ENCODE measurements at regions not wholly inside any gene's neighbourhood (a gene's known extent, or its start where the extent isn't known, plus 50 kb on each side); places are given as distances from the start of the nearest gene placed in this dataset.

DNA sequence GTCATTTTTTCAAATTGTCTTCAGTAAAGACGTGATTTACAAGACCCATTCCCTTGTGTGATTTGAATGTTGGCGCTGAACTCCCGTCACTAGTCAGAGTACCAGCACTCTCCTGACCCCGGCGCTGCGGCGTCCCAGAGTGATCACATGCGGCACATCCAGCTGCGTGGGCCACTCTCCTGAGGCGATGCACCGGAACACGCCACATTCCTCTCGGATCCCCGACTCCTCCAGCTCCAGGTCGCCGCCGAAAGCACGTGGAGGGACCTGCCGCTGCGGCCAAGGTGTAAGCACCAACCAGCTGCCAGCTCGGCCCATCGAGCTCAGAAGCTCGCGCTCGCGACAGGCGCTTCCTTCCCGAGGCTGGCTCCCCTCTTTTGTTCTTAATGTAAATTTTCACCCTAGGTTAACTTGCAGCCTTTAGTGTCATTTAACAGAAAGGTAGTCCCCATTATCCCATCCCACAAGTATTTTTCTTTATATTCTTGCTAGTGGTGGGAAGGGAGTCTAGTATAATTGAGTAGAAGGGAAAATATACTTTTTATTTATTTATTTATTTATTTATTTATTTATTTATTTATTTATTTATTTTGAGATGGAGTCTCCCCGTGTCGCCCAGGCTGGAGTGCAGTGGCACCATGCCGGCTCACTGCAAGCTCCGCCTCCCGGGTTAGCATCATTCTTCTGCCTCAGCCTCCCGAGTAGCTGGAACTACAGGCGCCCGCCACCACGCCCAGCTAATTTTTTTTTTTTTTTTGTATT, 61.7 kb upstream of the VGLL3 start:
- peaks cover 0 to 7% (median 2%) of the 10 kb centered on the region in 9 donors for H3K9me3 Mint-ChIP-seq
- peaks cover 0 to 5% (median 0%) of the 10 kb centered on the region in 5 donors for H3K27me3 Mint-ChIP-seq
- DNase-seq (no peak), ATAC-seq (no peak)
- H3K4me1 Mint-ChIP-seq, result no peaks in the 10 kb centered on the region
- no peak overlapping the region for H3K27ac Mint-ChIP-seq
- no peaks in the 10 kb centered on the region for H3K36me3 Mint-ChIP-seq
- no peak overlapping the region for H3K4me3 Mint-ChIP-seq
- POLR2A ChIA-PET, result no interaction called here

DNA sequence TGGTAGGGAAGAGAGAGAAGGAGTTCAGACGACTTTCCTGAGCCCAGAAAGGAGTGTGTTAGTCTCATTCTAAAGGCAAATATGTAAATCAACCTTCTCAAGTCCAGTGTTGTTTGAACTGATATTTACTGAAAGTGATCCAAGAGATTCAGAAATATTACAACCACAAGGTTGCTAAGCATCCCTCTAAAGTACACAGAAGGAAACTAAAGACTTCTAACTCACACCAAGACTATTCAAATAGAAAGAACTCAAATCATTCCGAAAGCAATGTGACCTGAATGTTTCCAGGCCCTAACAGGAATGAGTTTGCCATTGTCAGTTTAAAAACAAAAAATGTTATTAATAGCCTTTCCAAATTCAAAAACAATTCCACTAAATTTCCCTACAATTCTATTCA, 56.9 kb upstream of the VGLL3 start:
- Mint-ChIP-seq H3K27me3 (no peaks in the 10 kb centered on the region), H3K27ac (no peak overlapping the region), H3K9me3 (peaks cover 0 to 7% (median 0%) of the 10 kb centered on the region in 9 donors), H3K4me3 (no peak overlapping the region), H3K36me3 (no peaks in the 10 kb centered on the region), H3K4me1 (no peaks in the 10 kb centered on the region)
- POLR2A ChIA-PET, result no interaction called here
- no peak for DNase-seq
- no peak for ATAC-seq

DNA sequence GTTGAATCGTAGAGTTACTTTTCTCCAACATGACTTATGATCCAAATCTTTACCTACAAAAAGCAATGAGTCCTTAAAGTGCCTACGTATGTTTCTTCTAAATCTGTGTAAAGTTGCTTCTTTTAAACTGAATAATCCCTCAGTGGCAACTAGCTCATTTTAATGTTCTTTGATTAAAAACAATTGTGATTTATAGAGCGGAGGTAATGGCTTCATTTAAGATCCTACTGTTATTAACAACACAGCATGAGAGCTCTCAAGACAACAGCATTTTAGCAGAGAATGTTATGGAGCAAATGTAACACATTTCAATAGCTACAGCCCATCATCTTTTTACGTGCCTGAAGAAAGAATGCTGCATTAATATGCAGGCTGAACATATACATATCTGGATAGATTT, 55.3 kb upstream of the VGLL3 start:
- H3K4me1 Mint-ChIP-seq, result no peaks in the 10 kb centered on the region
- DNase-seq (no peak), ATAC-seq (no peak)
- no peak overlapping the region for H3K4me3 Mint-ChIP-seq
- H3K9me3 Mint-ChIP-seq, result peaks cover 0 to 4% (median 0%) of the 10 kb centered on the region in 9 donors
- H3K27ac Mint-ChIP-seq, result no peak overlapping the region
- peaks cover 0 to 2% (median 0%) of the 10 kb centered on the region in 5 donors for H3K27me3 Mint-ChIP-seq
- H3K36me3 Mint-ChIP-seq, result no peaks in the 10 kb centered on the region
- POLR2A ChIA-PET, result no interaction called here

GRCh38 chr3:87045473-87045872, 54.5 kb upstream of the VGLL3 start:
- ATAC-seq (no peak), DNase-seq (no peak)
- POLR2A ChIA-PET, result no interaction called here
- H3K36me3 Mint-ChIP-seq, result no peaks in the 10 kb centered on the region
- no peak overlapping the region for H3K4me3 Mint-ChIP-seq
- peaks cover 0 to 4% (median 0%) of the 10 kb centered on the region in 9 donors for H3K9me3 Mint-ChIP-seq
- H3K27me3 Mint-ChIP-seq, result peaks cover 0 to 3% (median 0%) of the 10 kb centered on the region in 5 donors
- no peaks in the 10 kb centered on the region for H3K4me1 Mint-ChIP-seq
- peak overlapping the region in 1 of 10 donors; percentile 18 for H3K27ac Mint-ChIP-seq

DNA sequence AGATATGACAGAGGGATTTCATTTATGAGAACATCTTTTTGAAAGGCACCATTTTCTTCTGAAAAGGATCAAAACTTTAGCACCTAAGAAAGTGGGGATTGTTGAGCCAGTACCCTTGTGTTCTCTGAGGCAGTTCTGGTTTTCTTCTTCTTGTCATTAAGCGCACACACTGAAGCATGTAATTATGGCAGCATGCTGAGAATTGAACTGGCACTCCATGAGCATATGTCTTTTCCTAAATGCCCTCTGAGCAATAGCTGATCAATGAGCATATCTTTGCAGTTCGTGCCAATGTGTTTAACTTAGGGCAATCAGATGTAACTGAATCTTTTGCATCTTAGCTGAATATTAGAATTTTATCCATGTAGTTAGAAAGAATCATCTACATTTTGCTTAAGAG, 53.9 kb upstream of the VGLL3 start:
- H3K4me3 Mint-ChIP-seq, result no peak overlapping the region
- peaks cover 0 to 3% (median 0%) of the 10 kb centered on the region in 5 donors for H3K27me3 Mint-ChIP-seq
- H3K27ac Mint-ChIP-seq, result no peak overlapping the region
- H3K9me3 Mint-ChIP-seq, result peaks cover 0 to 4% (median 0%) of the 10 kb centered on the region in 9 donors
- ATAC-seq (no peak), DNase-seq (no peak)
- H3K4me1 Mint-ChIP-seq, result no peaks in the 10 kb centered on the region
- POLR2A ChIA-PET, result no interaction called here
- H3K36me3 Mint-ChIP-seq, result no peaks in the 10 kb centered on the region

GRCh38 chr3:87044409-87044808, 53.5 kb upstream of the VGLL3 start:
- DNase-seq, result no peak
- H3K27ac Mint-ChIP-seq, result no peak overlapping the region
- no peak overlapping the region for H3K4me3 Mint-ChIP-seq
- no peaks in the 10 kb centered on the region for H3K4me1 Mint-ChIP-seq
- H3K36me3 Mint-ChIP-seq, result no peaks in the 10 kb centered on the region
- no peak for ATAC-seq
- H3K9me3 Mint-ChIP-seq, result peaks cover 0 to 4% (median 0%) of the 10 kb centered on the region in 9 donors
- peaks cover 0 to 3% (median 0%) of the 10 kb centered on the region in 5 donors for H3K27me3 Mint-ChIP-seq
- POLR2A ChIA-PET, result no interaction called here

GRCh38 chr3:87041191-87041590, 50.2 kb upstream of the VGLL3 start:
- H3K9me3 Mint-ChIP-seq, result peaks cover 0 to 7% (median 0%) of the 10 kb centered on the region in 9 donors
- no peaks in the 10 kb centered on the region for H3K36me3 Mint-ChIP-seq
- no peaks in the 10 kb centered on the region for H3K4me1 Mint-ChIP-seq
- POLR2A ChIA-PET, result no interaction called here
- no peak overlapping the region for H3K4me3 Mint-ChIP-seq
- ATAC-seq, result no peak
- DNase-seq, result no peak
- H3K27ac Mint-ChIP-seq, result no peak overlapping the region
- peaks cover 0 to 3% (median 0%) of the 10 kb centered on the region in 5 donors for H3K27me3 Mint-ChIP-seq

Measured in naive thymus-derived CD8-positive, alpha-beta T cell (primary cell).